EL (cell line): ENCODE measurements at regions not wholly inside any gene's neighbourhood (a gene's known extent, or its start where the extent isn't known, plus 50 kb on each side); places are given as distances from the start of the nearest gene placed in this dataset.

Experiments
- DNase-seq: peaks from one replicate; pipeline ENCODE4 v3.0.0-alpha.2; 2016

- DNase-seq = no peak
Measured at GRCh38 chr15:77783636-77784035, 150.9 kb upstream of the LINGO1 start.

GRCh38 chr15:77782691-77783090, 150.0 kb upstream of the LINGO1 start:
- no peak for DNase-seq

- no peak for DNase-seq
Measured at GRCh38 chr15:77781946-77782240, 149.2 kb upstream of the LINGO1 start.

- DNase-seq = no peak
Measured at GRCh38 chr15:77781151-77781945, 148.6 kb upstream of the LINGO1 start.

GRCh38 chr15:77778802-77779201, 146.1 kb upstream of the LINGO1 start:
- no peak for DNase-seq

- DNase-seq = no peak
Measured at GRCh38 chr15:77775837-77776236, 143.1 kb upstream of the LINGO1 start.

GRCh38 chr15:77775373-77775772, 142.7 kb upstream of the LINGO1 start:
- no peak for DNase-seq

- DNase-seq = no peak
Measured at GRCh38 chr15:77774350-77774749, 141.6 kb upstream of the LINGO1 start.

GRCh38 chr15:77773903-77774302, 141.2 kb upstream of the LINGO1 start:
- DNase-seq = no peak

GRCh38 chr15:77772641-77773402, 140.1 kb upstream of the LINGO1 start:
- no peak for DNase-seq

- no peak for DNase-seq
Measured at GRCh38 chr15:77771616-77772015, 138.9 kb upstream of the LINGO1 start.

- no peak for DNase-seq
Measured at GRCh38 chr15:77769700-77770099, 137.0 kb upstream of the LINGO1 start.

- DNase-seq = no peak
Measured at GRCh38 chr15:77768521-77769078, 135.9 kb upstream of the LINGO1 start.

- DNase-seq = no peak
Measured at GRCh38 chr15:77768107-77768506, 135.4 kb upstream of the LINGO1 start.

- DNase-seq = no peak
Measured at GRCh38 chr15:77764095-77764494, 131.4 kb upstream of the LINGO1 start.

- no peak for DNase-seq
Measured at GRCh38 chr15:77762747-77763355, 130.1 kb upstream of the LINGO1 start.

GRCh38 chr15:77759896-77760592, 127.3 kb upstream of the LINGO1 start:
- DNase-seq = no peak

GRCh38 chr15:77753939-77754338, 121.2 kb upstream of the LINGO1 start:
- no peak for DNase-seq

GRCh38 chr15:77753281-77753873, 120.7 kb upstream of the LINGO1 start:
- DNase-seq = peak; percentile 13

GRCh38 chr15:77749998-77750540, 117.4 kb upstream of the LINGO1 start:
- DNase-seq = no peak

GRCh38 chr15:77749236-77749997, 116.7 kb upstream of the LINGO1 start:
- no peak for DNase-seq
